ENCODE measurements at regions not wholly inside any gene's neighbourhood (a gene's known extent, or its start where the extent isn't known, plus 50 kb on each side); places are given as distances from the start of the nearest gene placed in this dataset.

GRCh38 chr7:49255054-49255453, 330.7 kb downstream of the CDC14C start:
- TF ChIP-seq CTCF (conservative IDR thresholded peaks at IDR 0.05): no peak
- H3K27ac ChIP-seq: peak overlapping the region; percentile 25; the same call in 1 of the 2 replicates

GRCh38 chr7:49260538-49260937, 336.2 kb downstream of the CDC14C start:
- no peak for TF ChIP-seq CTCF (conservative IDR thresholded peaks at IDR 0.05)
- no peak overlapping the region for H3K27ac ChIP-seq

- no peak overlapping the region for H3K27ac ChIP-seq
- no peak for TF ChIP-seq CTCF (conservative IDR thresholded peaks at IDR 0.05)
Observed at GRCh38 chr7:49261928-49262327, 337.6 kb downstream of the CDC14C start.

GRCh38 chr7:49264530-49264929, 340.2 kb downstream of the CDC14C start:
- H3K27ac ChIP-seq: no peak overlapping the region
- no peak for TF ChIP-seq CTCF (conservative IDR thresholded peaks at IDR 0.05)

- H3K27ac ChIP-seq: no peak overlapping the region
- no peak for TF ChIP-seq CTCF (conservative IDR thresholded peaks at IDR 0.05)
Observed at GRCh38 chr7:49273897-49274296, 349.6 kb downstream of the CDC14C start.

GRCh38 chr7:49279891-49280290, 355.5 kb downstream of the CDC14C start:
- H3K27ac ChIP-seq: no peak overlapping the region

GRCh38 chr7:49287653-49288052, 363.3 kb downstream of the CDC14C start:
- no peak for TF ChIP-seq CTCF (conservative IDR thresholded peaks at IDR 0.05)

More at GRCh38 chr7:49279891-49280290, 355.5 kb downstream of the CDC14C start:
- no peak for TF ChIP-seq CTCF (conservative IDR thresholded peaks at IDR 0.05)

GRCh38 chr7:49294611-49295010, 370.3 kb downstream of the CDC14C start:
- no peak overlapping the region for H3K27ac ChIP-seq
- TF ChIP-seq CTCF (conservative IDR thresholded peaks at IDR 0.05): no peak

More at GRCh38 chr7:49287653-49288052, 363.3 kb downstream of the CDC14C start:
- H3K27ac ChIP-seq: no peak overlapping the region

Measured in VCaP (cell line).